Kidney epithelial cell (primary cell): ENCODE measurements at regions not wholly inside any gene's neighbourhood (a gene's known extent, or its start where the extent isn't known, plus 50 kb on each side); places are given as distances from the start of the nearest gene placed in this dataset.

Experiments
- DNase-seq: peaks from one replicate; pipeline ENCODE4 v3.0.0-alpha.2; 2010; ENCODE audit warnings: low read depth
- H3K27me3 ChIP-seq: 2 replicates; pipeline ENCODE4 v1.6.0; 2011; ENCODE audit warnings: low read length; ENCODE audit not compliant: control insufficient read depth, insufficient read depth
- H3K36me3 ChIP-seq: 2 replicates; pipeline ENCODE4 v1.5.1; 2011; ENCODE audit warnings: low read length; ENCODE audit not compliant: control insufficient read depth, insufficient read depth
- H3K4me3 ChIP-seq: 2 replicates; pipeline ENCODE4 v1.5.1; 2011; ENCODE audit warnings: low read depth, mild to moderate bottlenecking, control low read depth, low read length
- TF ChIP-seq, protein P1 (sequence below): IDR thresholded peaks from 2 replicates; pipeline ENCODE4 v1.5.1; 2011; ENCODE audit warnings: mild to moderate bottlenecking, moderate library complexity, low read length, control low read depth, inconsistent platforms; ENCODE audit not compliant: insufficient read depth, poor library complexity, severe bottlenecking

DNA sequence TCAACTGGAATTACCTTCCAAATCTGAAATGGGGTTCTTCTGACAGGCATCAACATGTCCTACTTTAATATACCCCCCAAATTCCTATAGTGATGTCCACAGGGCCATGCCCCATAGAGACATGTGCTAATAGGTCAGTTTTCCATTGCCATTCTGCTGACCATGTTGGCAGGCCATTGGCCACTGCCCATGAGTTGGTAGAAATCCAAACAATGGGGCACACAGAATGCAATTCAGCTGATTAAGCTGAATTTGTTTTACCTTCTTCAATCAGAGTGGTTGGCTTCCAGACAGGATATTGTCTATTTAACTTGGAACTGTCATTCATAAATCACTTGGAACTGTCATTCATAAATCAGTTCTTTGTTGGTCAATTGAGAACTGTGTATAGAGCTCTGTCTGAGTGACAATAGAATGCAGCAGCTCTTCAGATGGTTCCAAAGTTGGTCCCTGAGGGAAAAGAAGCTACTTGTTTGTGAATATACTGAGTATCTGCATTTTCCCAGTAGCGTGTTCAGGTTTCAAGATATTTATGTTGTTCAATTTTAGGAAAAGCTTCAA is 336.9 kb downstream of the DRD1 start:
- DNase-seq: no peak
- Histone ChIP-seq H3K36me3 (no peaks in the 10 kb centered on the region), H3K27me3 (peaks cover 2% of the 10 kb centered on the region), H3K4me3 (no peak overlapping the region)
- TF ChIP-seq, protein P1, sequence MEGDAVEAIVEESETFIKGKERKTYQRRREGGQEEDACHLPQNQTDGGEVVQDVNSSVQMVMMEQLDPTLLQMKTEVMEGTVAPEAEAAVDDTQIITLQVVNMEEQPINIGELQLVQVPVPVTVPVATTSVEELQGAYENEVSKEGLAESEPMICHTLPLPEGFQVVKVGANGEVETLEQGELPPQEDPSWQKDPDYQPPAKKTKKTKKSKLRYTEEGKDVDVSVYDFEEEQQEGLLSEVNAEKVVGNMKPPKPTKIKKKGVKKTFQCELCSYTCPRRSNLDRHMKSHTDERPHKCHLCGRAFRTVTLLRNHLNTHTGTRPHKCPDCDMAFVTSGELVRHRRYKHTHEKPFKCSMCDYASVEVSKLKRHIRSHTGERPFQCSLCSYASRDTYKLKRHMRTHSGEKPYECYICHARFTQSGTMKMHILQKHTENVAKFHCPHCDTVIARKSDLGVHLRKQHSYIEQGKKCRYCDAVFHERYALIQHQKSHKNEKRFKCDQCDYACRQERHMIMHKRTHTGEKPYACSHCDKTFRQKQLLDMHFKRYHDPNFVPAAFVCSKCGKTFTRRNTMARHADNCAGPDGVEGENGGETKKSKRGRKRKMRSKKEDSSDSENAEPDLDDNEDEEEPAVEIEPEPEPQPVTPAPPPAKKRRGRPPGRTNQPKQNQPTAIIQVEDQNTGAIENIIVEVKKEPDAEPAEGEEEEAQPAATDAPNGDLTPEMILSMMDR: no peak

DNA sequence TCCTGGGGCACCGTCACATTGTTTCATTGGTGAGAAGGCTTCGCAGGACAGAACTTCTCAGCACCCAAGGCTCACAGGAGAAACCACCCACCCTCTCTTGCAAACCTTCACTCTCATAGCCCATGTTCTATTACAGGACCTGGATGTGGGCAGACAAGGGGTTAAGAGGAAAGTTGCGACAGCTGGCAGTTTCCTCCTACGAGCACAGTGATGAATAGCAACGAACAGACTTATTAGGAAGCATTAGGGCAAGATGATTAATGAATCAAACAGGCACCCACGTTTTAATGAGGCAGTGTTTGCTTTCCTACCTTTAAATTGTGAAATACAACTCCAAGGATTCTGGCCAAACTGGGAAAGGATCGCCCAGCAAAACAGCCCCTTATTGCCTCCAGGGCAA is 339.3 kb downstream of the DRD1 start:
- DNase-seq: no peak
- no peaks in the 10 kb centered on the region for H3K36me3 ChIP-seq
- H3K27me3 ChIP-seq: peaks cover 2% of the 10 kb centered on the region
- TF ChIP-seq, protein P1: no peak
- no peak overlapping the region for H3K4me3 ChIP-seq

DNA sequence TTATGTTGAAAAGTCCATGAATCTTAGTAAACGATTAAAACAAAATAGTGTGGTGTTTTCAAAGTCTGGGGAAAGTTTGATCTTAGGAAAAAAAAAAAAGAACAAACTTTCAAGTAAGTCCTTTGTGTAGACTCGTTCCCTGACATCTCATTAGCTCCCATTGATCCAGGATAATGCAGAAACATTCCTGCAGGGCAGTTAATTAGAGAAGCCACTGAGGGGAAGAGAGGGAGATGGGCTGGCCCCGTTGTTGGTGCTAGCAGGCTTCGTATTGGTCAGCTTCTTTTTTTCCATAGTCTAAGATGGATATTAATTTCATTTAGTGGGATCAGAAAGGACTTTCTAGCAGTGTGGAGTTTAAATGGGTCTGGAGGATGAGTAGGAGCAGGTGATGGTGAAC is 340.2 kb downstream of the DRD1 start:
- peaks cover 2% of the 10 kb centered on the region for H3K27me3 ChIP-seq
- TF ChIP-seq, protein P1: no peak
- no peak for DNase-seq
- H3K36me3 ChIP-seq: no peaks in the 10 kb centered on the region
- no peak overlapping the region for H3K4me3 ChIP-seq

DNA sequence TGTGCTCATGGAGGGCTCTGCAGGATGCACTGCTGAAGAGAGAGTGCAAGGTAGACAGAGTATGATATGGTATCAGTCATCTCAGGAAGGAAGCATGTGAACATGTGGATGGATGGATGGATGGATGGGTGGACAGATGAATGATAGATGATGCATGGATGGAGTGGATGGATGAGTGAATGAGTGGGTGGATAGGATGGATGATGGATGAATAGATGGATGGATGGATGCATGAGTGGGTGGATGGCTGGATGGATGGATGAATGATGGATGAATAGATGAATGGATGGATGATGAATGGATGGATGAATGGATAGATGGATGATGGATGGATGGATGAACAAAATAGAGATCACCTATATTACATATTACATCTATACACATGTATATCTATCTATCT is 341.3 kb downstream of the DRD1 start:
- H3K27me3 ChIP-seq: peaks cover 2% of the 10 kb centered on the region
- H3K36me3 ChIP-seq: no peaks in the 10 kb centered on the region
- no peak for DNase-seq
- no peak overlapping the region for H3K4me3 ChIP-seq
- TF ChIP-seq, protein P1: no peak

DNA sequence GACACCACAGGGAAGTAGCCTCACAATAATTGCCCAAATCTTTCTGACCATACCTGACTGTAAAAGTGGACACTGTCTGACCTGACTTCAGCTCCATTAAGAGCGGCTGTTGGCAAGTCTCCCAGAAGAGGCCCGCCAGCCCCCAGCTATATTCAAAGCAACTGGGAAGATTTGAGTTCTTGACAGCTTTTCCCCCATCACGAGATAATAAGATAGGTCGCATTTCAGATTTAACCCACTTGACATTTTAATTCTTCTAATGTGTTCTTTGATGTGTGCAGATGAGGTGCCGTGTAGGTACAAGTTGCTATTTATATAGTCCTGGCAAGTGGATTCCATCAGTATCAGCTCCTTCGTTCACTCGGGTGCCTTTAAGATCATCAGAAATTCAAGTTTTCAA is 345.7 kb downstream of the DRD1 start:
- H3K4me3 ChIP-seq: no peak overlapping the region
- no peaks in the 10 kb centered on the region for H3K27me3 ChIP-seq
- no peak for DNase-seq
- no peaks in the 10 kb centered on the region for H3K36me3 ChIP-seq
- TF ChIP-seq, protein P1: no peak

DNA sequence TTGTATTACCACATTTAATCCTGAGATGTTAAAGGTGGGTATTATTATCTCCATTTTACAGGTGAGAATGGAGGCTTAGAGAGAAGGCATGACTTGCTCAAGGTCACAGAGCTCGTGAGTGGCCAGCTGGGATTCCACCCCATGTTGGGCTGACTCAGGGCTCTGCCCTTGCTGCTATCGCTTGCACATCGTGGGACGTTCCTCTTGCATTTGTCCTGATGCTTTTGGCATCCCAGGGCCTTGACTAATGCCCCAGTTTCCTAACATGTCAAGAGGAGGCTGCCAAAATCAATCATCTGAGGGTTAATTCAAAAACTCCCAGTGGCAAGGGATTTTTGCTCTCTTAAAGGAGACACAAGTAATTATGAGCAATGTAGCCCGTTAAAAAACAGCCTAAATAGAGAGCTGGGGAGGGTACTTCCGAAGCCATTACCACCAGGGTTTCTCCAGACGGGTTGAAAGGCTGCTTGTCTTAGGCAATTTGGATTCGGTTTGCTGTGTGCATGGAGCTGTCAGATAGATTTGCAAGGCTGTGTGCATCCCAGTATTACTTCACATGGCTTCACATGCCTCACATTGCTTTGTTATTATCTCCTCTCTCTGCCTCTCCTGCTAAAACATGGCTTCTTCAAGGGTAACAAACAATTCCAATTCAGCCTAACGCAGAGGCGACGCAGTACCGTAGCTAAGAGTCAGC is 347.4 kb downstream of the DRD1 start:
- Histone ChIP-seq H3K4me3 (no peak overlapping the region), H3K36me3 (no peaks in the 10 kb centered on the region), H3K27me3 (no peaks in the 10 kb centered on the region)
- no peak for DNase-seq
- TF ChIP-seq, protein P1: no peak
